SK-N-SH (cell line): ENCODE measurements at regions not wholly inside any gene's neighbourhood (a gene's known extent, or its start where the extent isn't known, plus 50 kb on each side); places are given as distances from the start of the nearest gene placed in this dataset.

Source experiments
- CTCF ChIA-PET: fragments of 300-600, 350-600 bp; formaldehyde crosslinking; extraction: SDS; loops from one replicate; lab custom pipeline; 2021; lab: Yijun Ruan, JAX
- POLR2A ChIA-PET: fragments of 350-600 bp; sonication (Branson Sonifier 250); formaldehyde crosslinking; extraction: SDS; loops from one replicate; lab custom pipeline; 2020; ENCODE audit warnings: antibody characterized with exemption, inconsistent platforms; lab: Yijun Ruan, JAX
- DNase-seq: peaks from one replicate; pipeline ENCODE4 v3.0.0; 2012
- H2AFZ ChIP-seq: fragments of 200-600 bp; sonication (generic); 2 replicates; pipeline ENCODE4 v1.8.1; 2016; ENCODE audit warnings: antibody characterized with exemption, mild to moderate bottlenecking, low read depth
- H3F3A ChIP-seq: fragments of 200-600 bp; sonication (generic); replicated peaks from 2 replicates; pipeline ENCODE3; 2016; ENCODE audit warnings: antibody characterized with exemption, mild to moderate bottlenecking; ENCODE audit not compliant: insufficient read depth
- H3K27ac ChIP-seq, 2 experiments: fragments of 200-500 bp in 1 of 2; fragments of 200-600 bp in 1 of 2; sonication (Bioruptor generic) in 1 of 2; sonication (generic), shearing (Covaris generic) in 1 of 2; 2 replicates each; pipeline versions ENCODE4 v1.5.1 to v1.6.1; 2014 to 2016; ENCODE audit warnings: low read depth in 2 of 2, inconsistent platforms in 1 of 2, low read length in 1 of 2, mild to moderate bottlenecking in 1 of 2, mixed read lengths in 1 of 2
- H3K27me3 ChIP-seq: fragments of 200-600 bp; sonication (generic), shearing (Covaris generic); 2 replicates; pipeline ENCODE4 v1.6.1; 2016; ENCODE audit warnings: mixed run types; ENCODE audit not compliant: insufficient read depth
- H3K36me3 ChIP-seq, 2 experiments: fragments of 200-500 bp in 1 of 2; fragments of 200-600 bp in 1 of 2; sonication (Bioruptor generic) in 1 of 2; sonication (generic) in 1 of 2; replicated peaks in 1 of 2; 2 replicates each; pipeline versions ENCODE3 to v1.5.1; 2014 to 2016; ENCODE audit warnings: low read length in 1 of 2, mild to moderate bottlenecking in 1 of 2; ENCODE audit not compliant: insufficient read depth in 2 of 2, control insufficient read depth in 1 of 2
- H3K4me1 ChIP-seq, 2 experiments: fragments of 200-500 bp in 1 of 2; fragments of 200-600 bp in 1 of 2; sonication (Bioruptor generic) in 1 of 2; sonication (generic), shearing (Covaris generic) in 1 of 2; 2 replicates each; pipeline versions ENCODE4 v1.5.1 to v1.6.1; 2014 to 2016; ENCODE audit warnings: low read depth in 1 of 2, low read length in 1 of 2, mixed run types in 1 of 2; ENCODE audit not compliant: insufficient read depth in 2 of 2, control insufficient read depth in 1 of 2
- H3K4me2 ChIP-seq: fragments of 200-600 bp; sonication (generic), shearing (Covaris generic); 2 replicates; pipeline ENCODE4 v1.6.1; 2017; ENCODE audit warnings: mixed run types
- H3K4me3 ChIP-seq, 2 experiments: fragments of 200-500 bp in 1 of 2; fragments of 200-600 bp in 1 of 2; sonication (Bioruptor generic) in 1 of 2; sonication (generic), shearing (Covaris generic) in 1 of 2; 2 replicates each; pipeline versions ENCODE4 v1.5.1 to v1.8.1; 2014 to 2016; ENCODE audit warnings: low read depth in 2 of 2, inconsistent platforms in 1 of 2, low read length in 1 of 2, mild to moderate bottlenecking in 1 of 2, mixed read lengths in 1 of 2, moderate library complexity in 1 of 2
- H3K79me2 ChIP-seq: fragments of 200-600 bp; sonication (generic); 2 replicates; pipeline ENCODE4 v1.8.1; 2017; ENCODE audit warnings: mild to moderate bottlenecking; ENCODE audit not compliant: insufficient read depth
- H3K9ac ChIP-seq: fragments of 200-600 bp; sonication (generic); 2 replicates; pipeline ENCODE4 v1.6.1; 2017; ENCODE audit warnings: mixed run types
- H3K9me2 ChIP-seq: fragments of 200-600 bp; sonication (generic); 2 replicates; pipeline ENCODE4 v1.6.1; 2017; ENCODE audit warnings: mixed run types
- H3K9me3 ChIP-seq: fragments of 200-600 bp; sonication (generic); 2 replicates; pipeline ENCODE4 v1.6.1; 2017; ENCODE audit warnings: mixed run types, mild to moderate bottlenecking, moderate library complexity
- H4K20me1 ChIP-seq: fragments of 200-600 bp; sonication (generic); 2 replicates; pipeline ENCODE4 v1.6.1; 2017; ENCODE audit warnings: mild to moderate bottlenecking, mixed run types; ENCODE audit not compliant: insufficient read depth
- ELF1 ChIP-seq: IDR thresholded peaks from 2 replicates; pipeline ENCODE4 v1.4.0; 2012
- FOXJ3 ChIP-seq: sonication (generic); formaldehyde crosslinking; IDR thresholded peaks from 2 replicates; pipeline ENCODE4 v1.5.1; 2020; ENCODE audit warnings: mild to moderate bottlenecking, missing genetic modification reagents
- GABPA ChIP-seq: IDR thresholded peaks from 2 replicates; pipeline ENCODE4 v1.4.0; 2012; ENCODE audit warnings: low read depth, mild to moderate bottlenecking
- MXI1 ChIP-seq: IDR thresholded peaks from 2 replicates; pipeline ENCODE4 v1.6.1; 2012; ENCODE audit warnings: mild to moderate bottlenecking, low read depth, low read length, improper control_type of control experiment
- NFIC ChIP-seq: IDR thresholded peaks from 2 replicates; pipeline ENCODE4 v1.4.0; 2012; ENCODE audit warnings: borderline replicate concordance
- RAD21 ChIP-seq: IDR thresholded peaks from 2 replicates; pipeline ENCODE4 v1.6.1; 2012; ENCODE audit warnings: mild to moderate bottlenecking, low read length
- RCOR1 ChIP-seq: fragments of 150-350 bp; IDR thresholded peaks from 2 replicates; pipeline ENCODE4 v1.6.1; 2017; ENCODE audit warnings: antibody characterized with exemption, low read length
- RFX5 ChIP-seq: IDR thresholded peaks from 2 replicates; pipeline ENCODE4 v1.6.1; 2012; ENCODE audit warnings: mild to moderate bottlenecking, improper control_type of control experiment, low read length
- SMC3 ChIP-seq: IDR thresholded peaks from 2 replicates; pipeline ENCODE4 v1.6.1; 2012; ENCODE audit warnings: low read depth, low read length, improper control_type of control experiment
- TEAD4 ChIP-seq: IDR thresholded peaks from 2 replicates; pipeline ENCODE4 v1.4.0; 2012; ENCODE audit warnings: mild to moderate bottlenecking, borderline replicate concordance; ENCODE audit not compliant: insufficient read depth
- WGBS: methylation state at CpG from one replicate; pipeline ENCODE4 v1.1.6; 2017; ENCODE audit warnings: low lambda C conversion rate; 5-methylcytosine and 5-hydroxymethylcytosine counted together
- TF ChIP-seq, protein P1 (sequence below): fragments of 150-350 bp; IDR thresholded peaks from 2 replicates; pipeline ENCODE4 v1.6.1; 2017; ENCODE audit warnings: antibody characterized with exemption, low read length, low read depth, borderline replicate concordance
- TF ChIP-seq, protein P2 (sequence below): IDR thresholded peaks from 2 replicates; pipeline ENCODE4; 2012
- TF ChIP-seq, protein P3 (sequence below): fragments of 200-600 bp; sonication (generic); IDR thresholded peaks from 2 replicates; pipeline ENCODE4 v1.6.1; 2017; ENCODE audit warnings: antibody characterized with exemption, mild to moderate bottlenecking, moderate library complexity
- TF ChIP-seq, protein P4 (sequence below): IDR thresholded peaks from 2 replicates; pipeline ENCODE4 v1.6.1; 2012; ENCODE audit warnings: mild to moderate bottlenecking, low read depth, low read length, moderate library complexity

DNA sequence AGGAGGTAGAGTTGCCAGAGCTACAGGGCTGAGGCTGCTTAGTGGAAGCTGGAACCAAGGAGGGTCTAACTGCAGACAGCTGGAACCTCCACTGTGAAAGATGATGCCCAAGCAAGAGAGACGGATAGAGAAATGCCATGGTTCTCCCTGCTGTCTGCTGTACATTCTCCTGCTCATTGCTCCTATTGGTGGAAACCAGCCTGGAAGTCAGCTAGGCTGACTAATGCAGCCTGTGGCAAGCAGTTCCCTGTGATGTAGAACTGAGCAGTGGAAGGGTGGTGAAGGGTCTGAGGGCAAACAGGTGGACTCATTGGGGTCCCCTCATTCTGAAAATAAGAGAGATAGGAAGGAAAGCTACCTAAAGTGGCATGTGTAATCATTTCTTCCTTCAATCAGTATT lies 563.6 kb downstream of the SLC4A3 start:
- Histone ChIP-seq H3K9me2 (no peaks in the 10 kb centered on the region), H3F3A (no peaks in the 10 kb centered on the region), H3K9ac (no peak overlapping the region), H3K79me2 (no peaks in the 10 kb centered on the region), H3K27ac (no peak overlapping the region)
- POLR2A ChIA-PET: no interaction called here
- 14% methylated on average over 1 of the region's 1 CpG for WGBS
- TF ChIP-seq FOXJ3 (CRISPR knock-in tag) (no peak), NFIC (no peak), ELF1 (no peak), GABPA (no peak), SMC3 (no peak), RAD21 (no peak), RFX5 (no peak)
- TF ChIP-seq, protein P1, sequence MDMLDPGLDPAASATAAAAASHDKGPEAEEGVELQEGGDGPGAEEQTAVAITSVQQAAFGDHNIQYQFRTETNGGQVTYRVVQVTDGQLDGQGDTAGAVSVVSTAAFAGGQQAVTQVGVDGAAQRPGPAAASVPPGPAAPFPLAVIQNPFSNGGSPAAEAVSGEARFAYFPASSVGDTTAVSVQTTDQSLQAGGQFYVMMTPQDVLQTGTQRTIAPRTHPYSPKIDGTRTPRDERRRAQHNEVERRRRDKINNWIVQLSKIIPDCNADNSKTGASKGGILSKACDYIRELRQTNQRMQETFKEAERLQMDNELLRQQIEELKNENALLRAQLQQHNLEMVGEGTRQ: no peak
- TF ChIP-seq, all 33 proteins: peak for 0
- no peak for DNase-seq
- CTCF ChIA-PET: no interaction called here
- Histone ChIP-seq H2AFZ (no peak overlapping the region), H3K27me3 (no peaks in the 10 kb centered on the region), H3K9me3 (no peaks in the 10 kb centered on the region), H3K4me2 (no peak overlapping the region), H3K4me3 (no peak overlapping the region), H3K36me3 (no peaks in the 10 kb centered on the region), H3K4me1 (no peaks in the 10 kb centered on the region; a peak in 1 of 4 replicates), H4K20me1 (no peaks in the 10 kb centered on the region)

DNA sequence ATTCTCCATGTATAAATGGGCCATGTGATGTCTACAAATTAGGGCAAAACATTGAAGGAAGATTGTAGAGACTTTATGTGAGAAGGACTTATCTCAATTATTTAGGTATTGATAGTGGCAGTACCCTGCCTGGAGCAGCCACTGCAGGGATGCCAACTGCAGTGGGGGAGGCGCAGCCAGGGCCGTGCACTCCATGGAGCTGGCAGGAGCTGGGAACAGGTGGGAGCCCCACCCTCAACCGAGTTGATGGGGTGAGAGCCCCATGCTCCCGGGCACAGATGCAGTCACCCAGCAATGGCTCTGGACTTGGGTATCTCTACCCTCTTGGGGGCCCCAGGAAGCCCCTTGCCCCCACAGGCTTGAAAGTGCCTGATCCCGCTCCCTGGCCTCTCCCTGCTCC lies 564.3 kb downstream of the SLC4A3 start:
- H3K9ac ChIP-seq: no peak overlapping the region
- TF ChIP-seq RCOR1 (no peak), TEAD4 (no peak), MXI1 (no peak)
- TF ChIP-seq, protein P2, sequence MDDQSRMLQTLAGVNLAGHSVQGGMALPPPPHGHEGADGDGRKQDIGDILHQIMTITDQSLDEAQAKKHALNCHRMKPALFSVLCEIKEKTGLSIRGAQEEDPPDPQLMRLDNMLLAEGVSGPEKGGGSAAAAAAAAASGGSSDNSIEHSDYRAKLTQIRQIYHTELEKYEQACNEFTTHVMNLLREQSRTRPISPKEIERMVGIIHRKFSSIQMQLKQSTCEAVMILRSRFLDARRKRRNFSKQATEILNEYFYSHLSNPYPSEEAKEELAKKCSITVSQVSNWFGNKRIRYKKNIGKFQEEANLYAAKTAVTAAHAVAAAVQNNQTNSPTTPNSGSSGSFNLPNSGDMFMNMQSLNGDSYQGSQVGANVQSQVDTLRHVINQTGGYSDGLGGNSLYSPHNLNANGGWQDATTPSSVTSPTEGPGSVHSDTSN: no peak
- TF ChIP-seq, protein P3, sequence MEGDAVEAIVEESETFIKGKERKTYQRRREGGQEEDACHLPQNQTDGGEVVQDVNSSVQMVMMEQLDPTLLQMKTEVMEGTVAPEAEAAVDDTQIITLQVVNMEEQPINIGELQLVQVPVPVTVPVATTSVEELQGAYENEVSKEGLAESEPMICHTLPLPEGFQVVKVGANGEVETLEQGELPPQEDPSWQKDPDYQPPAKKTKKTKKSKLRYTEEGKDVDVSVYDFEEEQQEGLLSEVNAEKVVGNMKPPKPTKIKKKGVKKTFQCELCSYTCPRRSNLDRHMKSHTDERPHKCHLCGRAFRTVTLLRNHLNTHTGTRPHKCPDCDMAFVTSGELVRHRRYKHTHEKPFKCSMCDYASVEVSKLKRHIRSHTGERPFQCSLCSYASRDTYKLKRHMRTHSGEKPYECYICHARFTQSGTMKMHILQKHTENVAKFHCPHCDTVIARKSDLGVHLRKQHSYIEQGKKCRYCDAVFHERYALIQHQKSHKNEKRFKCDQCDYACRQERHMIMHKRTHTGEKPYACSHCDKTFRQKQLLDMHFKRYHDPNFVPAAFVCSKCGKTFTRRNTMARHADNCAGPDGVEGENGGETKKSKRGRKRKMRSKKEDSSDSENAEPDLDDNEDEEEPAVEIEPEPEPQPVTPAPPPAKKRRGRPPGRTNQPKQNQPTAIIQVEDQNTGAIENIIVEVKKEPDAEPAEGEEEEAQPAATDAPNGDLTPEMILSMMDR: no peak
- TF ChIP-seq, protein P4, sequence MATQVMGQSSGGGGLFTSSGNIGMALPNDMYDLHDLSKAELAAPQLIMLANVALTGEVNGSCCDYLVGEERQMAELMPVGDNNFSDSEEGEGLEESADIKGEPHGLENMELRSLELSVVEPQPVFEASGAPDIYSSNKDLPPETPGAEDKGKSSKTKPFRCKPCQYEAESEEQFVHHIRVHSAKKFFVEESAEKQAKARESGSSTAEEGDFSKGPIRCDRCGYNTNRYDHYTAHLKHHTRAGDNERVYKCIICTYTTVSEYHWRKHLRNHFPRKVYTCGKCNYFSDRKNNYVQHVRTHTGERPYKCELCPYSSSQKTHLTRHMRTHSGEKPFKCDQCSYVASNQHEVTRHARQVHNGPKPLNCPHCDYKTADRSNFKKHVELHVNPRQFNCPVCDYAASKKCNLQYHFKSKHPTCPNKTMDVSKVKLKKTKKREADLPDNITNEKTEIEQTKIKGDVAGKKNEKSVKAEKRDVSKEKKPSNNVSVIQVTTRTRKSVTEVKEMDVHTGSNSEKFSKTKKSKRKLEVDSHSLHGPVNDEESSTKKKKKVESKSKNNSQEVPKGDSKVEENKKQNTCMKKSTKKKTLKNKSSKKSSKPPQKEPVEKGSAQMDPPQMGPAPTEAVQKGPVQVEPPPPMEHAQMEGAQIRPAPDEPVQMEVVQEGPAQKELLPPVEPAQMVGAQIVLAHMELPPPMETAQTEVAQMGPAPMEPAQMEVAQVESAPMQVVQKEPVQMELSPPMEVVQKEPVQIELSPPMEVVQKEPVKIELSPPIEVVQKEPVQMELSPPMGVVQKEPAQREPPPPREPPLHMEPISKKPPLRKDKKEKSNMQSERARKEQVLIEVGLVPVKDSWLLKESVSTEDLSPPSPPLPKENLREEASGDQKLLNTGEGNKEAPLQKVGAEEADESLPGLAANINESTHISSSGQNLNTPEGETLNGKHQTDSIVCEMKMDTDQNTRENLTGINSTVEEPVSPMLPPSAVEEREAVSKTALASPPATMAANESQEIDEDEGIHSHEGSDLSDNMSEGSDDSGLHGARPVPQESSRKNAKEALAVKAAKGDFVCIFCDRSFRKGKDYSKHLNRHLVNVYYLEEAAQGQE: no peak
- 58% methylated on average over 2 of the region's 5 CpGs for WGBS
- no peak overlapping the region for H3K27ac ChIP-seq
- no peak overlapping the region for H3K4me3 ChIP-seq
- H3K4me2 ChIP-seq: no peak overlapping the region
- H4K20me1 ChIP-seq: no peaks in the 10 kb centered on the region
- H3K36me3 ChIP-seq: no peaks in the 10 kb centered on the region
- DNase-seq: no peak
- H3K79me2 ChIP-seq: no peaks in the 10 kb centered on the region
- H3K9me3 ChIP-seq: no peaks in the 10 kb centered on the region
- H3F3A ChIP-seq: no peaks in the 10 kb centered on the region
- H3K27me3 ChIP-seq: no peaks in the 10 kb centered on the region
- no peaks in the 10 kb centered on the region; a peak in 1 of 4 replicates for H3K4me1 ChIP-seq
- CTCF ChIA-PET: no interaction called here
- no peak overlapping the region for H2AFZ ChIP-seq
- no peaks in the 10 kb centered on the region for H3K9me2 ChIP-seq
- POLR2A ChIA-PET: no interaction called here
